ENCODE measurements at regions not wholly inside any gene's neighbourhood (a gene's known extent, or its start where the extent isn't known, plus 50 kb on each side); places are given as distances from the start of the nearest gene placed in this dataset.

DNA sequence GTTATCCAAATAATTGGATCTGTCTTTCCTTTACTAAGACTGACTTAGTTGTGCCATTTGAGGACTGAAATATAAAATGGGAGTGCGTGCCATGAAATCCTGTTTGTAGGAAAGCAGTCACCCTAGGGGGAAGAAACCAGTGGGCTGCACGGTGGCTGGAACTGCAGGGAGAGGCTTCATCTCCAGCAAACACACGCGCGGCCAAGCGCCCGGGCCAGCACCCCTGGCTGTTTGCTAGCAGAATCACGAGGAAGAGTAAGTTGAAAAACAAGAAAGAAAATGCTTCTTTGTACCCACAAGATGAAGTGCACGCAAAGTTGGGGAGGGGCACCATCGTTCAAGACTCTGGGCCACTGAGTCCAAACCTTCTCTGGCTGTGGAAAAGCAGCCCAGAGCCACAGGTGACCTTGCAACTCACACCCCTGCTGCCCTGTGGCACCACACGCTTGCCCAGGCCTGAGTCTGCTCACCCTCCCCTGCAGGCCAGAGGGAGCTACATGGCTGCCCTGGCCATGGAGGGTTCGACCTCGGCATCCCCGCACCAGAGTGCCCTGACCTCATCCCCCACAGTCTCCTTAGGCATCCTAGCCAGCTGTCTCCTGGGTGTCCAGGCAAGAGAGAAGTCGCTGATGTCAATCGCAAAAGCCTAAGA is 55.2 kb downstream of the IRX2 start:
- no peak for DNase-seq

DNA sequence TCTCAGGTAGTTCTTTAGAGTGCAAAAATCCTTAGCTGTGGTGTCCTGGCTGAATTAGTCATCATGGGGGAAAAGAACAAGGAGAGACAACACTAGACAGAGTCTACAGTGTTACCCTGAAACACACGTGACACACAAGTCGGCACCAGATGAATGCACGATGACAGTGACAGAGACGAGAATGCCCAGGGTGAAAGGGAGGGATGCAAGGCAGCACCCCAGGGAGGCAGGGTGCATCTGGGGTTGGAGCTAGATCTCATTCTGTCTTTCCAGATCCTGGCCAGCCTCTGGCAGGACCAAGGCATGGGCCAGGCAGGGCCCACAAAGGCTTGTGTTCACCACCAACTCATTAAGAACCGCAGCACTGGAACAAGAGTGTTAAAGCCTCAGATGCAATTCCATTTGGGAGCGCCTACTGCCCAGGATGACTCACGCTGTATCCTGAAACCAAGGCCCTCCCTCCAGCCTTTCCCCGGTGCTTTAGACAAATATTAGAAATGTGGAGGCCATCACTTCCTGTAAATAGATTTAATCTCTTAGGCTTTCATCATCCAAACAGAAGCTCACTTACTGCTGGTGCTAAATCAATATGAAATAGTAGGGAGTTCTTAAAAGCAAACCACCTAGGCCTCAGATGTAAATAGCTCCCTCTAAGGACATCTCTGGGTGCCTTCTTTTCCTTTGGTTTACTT is 56.1 kb downstream of the IRX2 start:
- no peak for DNase-seq

DNA sequence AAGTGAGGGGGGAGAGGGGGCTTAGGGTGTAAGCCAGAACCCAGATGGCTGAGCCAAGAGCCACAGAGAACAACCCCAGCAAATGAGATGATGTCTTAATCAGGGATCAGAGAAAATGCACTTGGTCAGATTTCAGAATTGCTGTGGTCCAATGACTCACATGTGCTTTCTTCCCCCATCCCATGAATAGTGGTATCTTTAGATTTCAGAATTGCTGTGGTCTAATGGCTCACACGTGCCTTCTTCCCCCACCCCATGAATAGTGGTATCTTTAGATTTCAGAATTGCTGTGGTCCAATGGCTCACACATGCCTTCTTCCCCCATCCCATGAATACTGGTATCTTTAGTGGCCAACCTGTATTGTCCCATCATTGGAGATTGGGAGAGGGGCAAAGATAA is 59.9 kb downstream of the IRX2 start:
- DNase-seq, result no peak

DNA sequence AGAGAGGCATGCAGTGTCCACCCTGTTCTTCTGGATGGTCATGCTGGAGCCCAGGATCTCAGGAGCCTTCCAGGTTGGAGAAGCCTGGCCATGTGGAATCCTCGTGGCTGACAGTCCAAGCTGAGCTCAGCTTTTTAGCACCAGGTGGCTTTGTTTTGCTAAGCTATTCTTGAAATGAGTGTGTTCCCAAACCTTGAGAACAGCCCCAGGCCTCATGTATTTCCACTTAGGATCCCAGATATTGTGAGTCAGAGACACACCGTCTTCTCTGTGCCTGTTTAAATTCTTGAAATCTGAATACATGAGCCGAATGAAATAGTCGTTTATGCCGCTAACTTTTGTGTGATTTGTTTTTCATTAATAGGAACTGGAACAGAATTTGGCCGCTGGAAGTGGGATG is 61.2 kb downstream of the IRX2 start:
- no peak for DNase-seq

DNA sequence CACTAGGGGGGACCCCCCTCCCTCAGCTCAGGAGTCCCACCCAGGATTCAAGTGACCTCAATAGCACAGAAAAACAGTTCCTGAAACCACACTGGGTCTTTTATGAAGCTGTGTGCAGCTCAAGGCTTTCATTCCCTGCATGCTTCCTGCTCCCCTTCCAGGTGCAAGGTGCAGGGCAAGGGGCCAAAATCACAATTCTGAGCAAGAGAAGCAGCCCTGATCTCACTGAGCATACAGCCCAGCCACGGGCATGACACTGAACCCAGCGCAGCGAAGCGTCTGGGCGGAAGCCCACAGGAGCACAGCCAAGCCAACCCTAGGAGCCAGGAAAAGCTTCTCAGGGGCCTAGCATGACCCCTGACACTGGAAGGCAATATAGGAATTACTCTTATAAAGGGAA is 62.9 kb downstream of the IRX2 start:
- no peak for DNase-seq

DNA sequence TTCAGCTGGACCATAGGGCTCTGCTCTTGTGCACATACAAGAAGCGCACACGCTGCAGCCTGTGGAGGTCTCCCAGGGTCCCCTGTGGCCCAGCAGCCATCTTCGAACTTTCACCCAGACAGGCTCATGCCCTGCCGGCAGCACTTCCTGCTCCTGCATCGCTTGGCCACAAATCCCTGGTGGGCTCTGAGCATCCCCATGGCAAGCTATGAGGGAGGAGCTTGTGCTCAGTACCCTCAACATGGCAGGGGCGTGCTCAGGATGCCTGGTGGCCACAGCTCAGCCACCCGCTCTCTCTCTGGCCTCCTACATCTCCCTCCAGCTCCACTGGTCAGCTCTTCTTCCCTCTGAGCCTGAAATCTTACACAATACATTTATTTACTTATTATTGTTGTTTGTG is 63.7 kb downstream of the IRX2 start:
- no peak for DNase-seq

DNA sequence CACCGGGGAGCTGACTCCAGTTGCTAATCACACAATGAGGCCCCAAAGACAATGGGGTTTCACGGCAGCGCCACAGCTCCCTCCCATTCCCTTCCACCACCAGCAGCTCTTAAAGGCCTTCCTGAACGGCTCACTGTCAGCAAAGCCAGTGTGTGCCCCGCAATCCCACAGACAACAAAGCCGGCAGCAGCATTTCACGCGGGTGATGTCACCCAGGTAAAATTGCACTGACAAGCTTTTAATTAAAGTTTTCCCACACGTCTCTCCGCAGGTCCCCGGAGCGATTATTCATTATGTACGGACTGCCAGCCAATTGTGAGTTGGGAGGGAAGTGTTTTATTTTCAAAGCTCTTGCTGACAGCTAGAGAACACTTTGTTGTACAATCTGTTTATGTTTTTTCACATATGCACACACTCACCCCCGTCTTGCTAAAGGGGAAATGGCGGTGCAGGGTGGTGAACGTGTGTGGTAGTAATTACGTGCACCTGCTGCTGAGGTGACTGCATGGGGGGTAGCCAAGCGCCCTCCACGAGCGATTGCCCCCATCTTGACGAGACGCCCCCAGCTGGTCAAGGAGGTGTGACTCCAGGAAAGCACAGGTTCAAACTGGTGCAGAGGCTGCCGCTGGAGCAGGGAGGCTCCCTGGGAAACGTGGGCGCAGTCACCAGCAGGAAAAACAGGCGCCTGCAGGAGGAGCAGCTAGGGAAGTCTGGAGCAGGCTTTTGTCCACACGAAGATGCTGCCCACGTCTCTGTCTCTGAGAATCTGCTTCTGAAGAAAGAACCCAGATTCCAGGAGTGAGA is 65.0 kb downstream of the IRX2 start:
- DNase-seq, result no peak

DNA sequence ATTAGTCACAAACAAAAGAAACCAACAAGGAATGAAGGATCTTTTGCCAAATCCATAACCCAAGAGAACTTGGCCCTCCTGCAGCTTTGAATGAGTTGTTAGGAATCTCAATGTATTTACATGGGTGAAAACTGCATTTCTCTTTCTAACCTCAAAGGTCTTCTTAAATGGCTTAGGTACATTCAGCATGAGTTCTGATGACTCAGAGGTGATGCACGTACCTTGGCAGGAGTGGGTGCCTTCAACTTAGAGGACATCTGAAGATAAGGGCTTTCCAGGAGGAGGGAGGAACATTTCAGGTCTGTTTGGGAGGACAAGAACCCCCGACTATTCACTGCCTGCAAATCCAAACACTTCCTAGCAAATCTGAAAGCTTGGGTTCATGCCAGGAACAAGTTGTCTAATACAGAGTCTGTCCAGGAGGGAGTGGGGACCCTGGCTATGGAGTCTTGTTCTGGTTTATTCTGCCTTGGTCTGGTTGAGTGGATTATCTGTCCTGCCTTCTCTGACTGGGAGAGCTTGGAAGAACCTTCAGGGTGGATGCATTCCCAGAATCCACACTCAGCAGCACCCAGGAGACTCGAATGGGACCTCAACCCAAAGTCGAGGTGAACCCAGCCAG is 65.7 kb downstream of the IRX2 start:
- DNase-seq, result peak; percentile 3

DNA sequence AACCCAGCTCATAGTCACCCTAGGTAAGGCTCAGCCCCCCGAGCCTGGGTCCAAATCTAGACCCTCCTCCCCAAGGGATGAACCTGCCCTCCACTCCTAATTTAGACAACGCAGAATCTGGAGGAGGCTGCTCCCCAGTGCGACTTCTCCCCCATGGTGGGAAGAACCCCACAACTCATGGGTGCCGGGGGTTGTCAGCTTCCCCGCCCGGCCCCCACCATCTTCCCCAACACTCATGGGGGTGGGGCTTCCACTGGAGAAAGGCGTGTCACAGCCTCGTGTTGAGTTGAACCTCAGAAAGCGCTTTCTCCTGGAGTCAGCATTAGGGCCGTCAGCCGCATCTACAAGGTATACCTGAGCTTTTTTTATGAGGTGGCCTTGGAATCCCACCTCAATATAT is 66.9 kb downstream of the IRX2 start:
- no peak for DNase-seq

DNA sequence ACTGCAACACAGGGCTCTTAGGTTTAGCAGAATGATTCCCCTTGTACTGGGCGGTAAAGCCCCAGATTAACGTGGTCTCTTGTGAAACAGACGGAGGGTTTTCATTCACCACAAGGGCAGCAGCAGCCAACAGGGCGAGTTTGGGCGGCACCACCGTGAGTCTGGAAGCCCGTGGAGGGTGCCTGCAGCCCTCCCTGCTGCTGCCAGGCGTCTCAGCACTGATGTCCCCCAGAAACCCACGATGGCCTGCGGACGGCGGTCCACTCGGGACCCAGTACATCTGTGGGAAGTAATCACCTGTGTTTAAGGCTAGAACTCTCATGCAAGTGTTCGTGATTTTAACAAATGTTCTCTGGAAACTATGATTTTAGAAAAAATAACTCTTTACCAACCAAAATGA is 67.8 kb downstream of the IRX2 start:
- no peak for DNase-seq

DNA sequence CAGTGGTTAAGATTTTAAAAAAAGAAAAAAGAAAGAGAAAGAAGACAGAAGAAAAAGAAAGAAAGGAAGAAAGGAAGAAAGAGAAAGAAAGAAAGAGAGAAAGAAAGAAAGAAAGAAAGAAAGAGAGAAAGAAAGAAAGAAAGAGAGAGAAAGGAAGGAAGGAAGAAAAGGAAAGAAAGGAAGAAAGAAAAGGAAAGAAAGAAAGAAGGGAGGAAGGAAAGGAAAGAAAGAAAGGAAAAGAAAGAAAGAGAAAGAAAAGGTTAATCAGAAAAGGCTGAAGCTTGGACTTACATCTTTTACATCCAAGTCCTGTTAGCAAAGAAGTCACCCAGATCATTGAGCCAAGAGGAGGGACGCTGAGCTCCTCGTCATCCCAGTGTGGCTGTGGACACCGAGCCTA is 70.0 kb downstream of the IRX2 start:
- no peak for DNase-seq

DNA sequence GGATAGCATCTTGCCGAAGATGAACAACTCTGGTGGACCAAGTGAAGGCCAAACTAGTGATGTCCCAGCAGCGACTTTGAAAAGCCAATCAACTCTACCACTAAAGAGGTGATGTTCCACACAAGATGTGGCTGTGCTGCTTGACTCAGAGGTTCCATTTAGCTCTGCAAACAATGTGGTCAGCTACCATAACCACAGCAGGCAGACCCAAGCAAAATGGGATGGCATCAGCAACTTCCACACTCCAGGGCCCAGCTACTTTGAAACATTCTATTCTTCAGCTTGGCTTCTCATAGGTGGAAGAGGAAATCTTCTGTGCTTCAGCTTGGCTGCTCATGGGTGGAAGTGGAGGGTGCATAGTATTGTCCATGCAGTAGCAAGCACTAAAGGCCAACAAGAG is 70.5 kb downstream of the IRX2 start:
- DNase-seq, result no peak

DNA sequence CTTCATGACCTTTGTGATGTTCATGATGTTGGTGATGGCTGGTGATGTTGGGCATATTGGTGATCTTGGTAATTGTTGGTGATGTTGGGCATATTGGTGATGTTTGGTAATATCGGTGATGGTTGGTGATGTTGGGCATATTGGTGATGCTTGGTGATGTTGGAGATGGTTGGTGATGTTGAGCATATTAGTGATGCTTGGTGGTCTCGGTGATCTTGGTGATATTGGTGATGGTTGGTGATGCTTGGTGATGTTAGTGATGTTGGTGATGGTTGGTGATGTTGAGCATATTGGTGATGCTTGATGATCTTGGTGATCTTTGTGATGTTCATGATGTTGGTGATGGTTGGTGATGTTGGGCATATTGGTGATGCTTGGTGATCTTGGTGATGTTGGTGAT is 73.8 kb downstream of the IRX2 start:
- no peak for DNase-seq

DNA sequence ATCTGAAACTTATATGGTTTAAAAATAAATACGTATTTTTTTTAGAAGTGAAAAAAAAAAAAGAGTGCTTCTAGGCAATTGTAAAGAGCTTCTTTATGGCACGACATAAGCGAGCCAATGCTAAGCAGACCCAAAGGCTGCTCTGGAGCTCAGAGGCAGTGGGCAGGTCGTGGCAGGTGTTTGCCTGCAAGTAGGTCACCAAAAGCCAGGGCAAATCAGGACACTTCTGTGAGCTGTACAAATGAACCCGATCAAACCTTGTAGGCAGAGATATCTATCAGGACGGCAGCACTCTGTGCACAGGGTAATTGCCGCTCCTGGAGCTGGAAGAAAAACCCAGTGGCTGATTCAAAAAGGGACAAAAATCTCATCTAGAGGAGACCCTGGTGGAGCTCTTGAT is 75.9 kb downstream of the IRX2 start:
- no peak for DNase-seq

DNA sequence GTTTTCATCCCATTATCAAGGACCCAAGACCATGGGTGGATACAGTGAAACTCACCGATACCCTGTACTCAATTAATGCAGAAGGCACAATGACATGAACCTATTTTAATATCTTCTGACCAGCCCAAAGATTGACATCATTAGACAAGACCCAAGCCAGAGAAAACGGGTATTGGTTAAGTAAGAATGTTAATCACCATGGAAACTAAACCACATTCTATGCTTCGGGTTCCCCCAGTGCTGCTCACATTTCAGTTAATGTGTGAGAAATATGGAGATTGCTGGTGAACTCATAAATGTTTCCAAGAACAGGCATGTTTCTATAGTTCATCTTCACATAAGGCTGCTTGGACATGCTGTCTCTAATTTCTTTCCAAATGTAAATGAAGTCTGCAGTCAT is 77.0 kb downstream of the IRX2 start:
- no peak for DNase-seq

DNA sequence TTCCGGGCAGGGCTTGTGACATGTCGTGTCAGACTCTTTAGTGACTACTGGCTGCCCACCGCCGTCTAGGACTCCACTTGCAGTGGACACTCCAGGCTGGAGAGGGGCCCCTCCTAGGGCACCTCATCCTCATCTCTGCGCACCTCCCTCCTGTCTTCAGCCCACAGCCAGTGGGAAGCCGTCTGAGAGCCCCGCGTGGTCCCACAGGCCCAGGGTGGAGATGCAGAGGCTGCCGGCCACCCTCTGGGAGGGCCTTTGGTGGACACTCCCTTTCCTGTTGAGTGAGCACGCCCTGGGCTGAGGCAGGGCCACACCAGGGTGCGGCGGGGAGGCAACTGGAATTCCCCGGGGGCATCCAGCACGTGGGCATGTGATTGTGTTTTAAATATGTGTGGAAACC is 80.5 kb downstream of the IRX2 start:
- DNase-seq, result no peak

DNA sequence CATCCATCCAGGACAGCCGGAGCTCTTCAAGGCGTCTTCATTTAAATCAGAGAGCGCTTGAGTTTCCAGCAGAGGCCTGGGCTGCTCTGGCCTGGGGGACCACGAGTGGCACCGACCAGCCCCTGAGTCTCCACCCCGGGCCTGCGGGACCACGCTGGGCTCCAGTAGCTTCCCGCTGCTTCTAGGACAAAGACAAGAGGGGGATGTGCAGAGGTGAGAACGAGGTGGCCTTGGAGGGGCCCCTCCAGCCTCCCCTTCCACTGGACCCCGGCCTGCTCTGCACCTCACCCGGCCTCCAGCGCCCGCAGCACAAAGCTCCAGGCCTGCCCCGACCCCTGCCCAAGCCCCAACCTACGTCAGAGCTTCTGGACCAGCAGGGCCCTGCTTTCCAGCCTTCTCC is 81.6 kb downstream of the IRX2 start:
- DNase-seq, result no peak

DNA sequence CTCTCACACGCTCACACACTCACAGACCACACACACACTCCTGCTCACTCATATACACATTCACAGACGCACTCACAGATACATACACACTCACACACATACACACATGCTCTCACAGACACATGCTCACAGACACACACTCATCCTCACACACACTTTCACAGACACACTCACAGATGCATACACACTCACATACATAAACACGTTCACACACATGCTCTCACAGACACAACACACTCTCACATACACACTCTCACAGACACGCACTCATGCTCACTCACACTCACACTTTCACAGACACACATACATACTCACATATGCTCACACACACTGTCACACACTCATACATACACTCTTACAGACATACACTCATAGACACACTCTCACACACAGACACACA is 82.2 kb downstream of the IRX2 start:
- no peak for DNase-seq

DNA sequence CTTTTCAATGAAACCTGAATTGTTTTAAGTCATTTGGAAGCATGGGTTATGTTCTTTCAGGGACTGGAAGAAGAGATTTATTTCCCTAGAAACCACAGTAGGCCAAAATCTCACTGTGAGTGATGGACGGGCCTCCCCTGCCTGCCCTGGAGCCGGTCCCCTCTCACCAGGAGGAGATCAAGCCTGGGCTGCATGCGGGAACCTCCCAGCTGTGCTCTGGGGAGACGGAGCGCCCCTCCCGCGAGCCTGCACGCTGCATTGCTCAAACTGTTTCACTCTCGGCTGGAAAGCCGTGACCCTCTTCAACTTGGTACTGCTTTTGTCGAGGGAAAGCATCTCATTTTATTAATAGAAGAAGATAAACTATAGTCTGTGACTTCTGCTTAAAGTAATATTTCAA is 85.4 kb downstream of the IRX2 start:
- no peak for DNase-seq

DNA sequence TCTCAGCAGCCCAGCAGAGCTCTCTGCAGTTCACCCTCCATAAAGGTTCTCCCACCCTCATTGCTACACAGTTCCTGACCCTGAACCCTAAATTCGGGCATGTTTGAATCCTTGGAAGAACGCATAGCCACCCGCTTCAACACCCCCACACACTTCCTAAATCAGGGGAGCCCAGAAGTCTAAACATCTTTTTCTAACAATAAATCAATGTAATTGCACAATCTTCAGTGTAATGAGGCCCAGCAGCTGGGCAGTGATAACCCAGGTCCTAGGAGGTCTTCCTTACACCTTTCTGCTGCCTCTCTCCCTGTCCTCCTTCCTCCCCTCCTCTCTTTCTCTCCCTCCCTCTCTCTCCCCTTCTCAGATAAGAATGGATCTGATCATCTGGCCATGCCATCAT is 88.0 kb downstream of the IRX2 start:
- no peak for DNase-seq

DNA sequence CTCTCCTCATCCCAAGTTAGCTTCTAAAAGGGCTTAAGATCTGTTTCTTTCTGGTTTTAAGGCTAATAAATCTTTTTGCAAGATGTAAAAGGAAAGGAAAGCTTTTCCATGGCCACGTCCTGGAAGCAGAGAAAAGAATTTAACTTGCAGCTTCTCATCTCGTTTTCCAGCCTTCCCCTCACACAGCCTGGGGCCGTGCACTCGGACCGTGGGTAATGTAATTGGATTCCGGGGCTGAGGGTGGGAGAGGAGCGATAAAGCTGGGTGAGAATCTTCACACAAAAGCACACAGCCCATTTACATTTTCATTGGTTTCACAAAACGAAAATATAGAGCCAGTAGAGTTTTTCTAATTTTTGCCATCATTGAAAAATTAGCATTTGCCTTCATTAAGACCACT is 91.2 kb downstream of the IRX2 start:
- no peak for DNase-seq

DNA sequence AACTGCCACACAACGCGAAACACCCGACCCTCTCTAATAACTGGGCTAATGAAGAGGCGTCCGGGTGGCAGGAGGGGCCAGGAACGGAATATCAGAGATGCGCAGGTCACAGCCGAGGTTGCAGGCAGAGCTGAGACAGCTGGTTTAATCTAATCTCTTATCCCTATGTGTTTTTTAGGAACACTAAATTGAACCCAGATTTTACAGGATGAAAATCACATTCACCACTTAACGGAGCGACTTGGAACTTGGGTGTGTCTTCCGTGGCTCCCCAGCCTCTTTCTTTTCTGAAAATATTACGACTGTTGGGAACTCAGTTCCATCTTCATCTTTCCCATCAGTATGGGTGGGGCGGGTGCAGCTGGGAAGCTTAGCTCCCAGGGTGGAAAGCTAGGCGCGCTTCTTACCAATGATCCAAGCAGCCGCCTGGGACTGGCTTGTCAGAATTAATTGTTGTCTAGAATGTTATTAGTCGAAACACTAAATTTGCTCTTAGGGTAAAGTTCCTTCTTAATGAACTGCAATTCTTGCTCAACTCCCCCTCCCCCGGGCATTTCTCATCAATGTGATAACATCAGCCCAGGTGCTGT is 92.5 kb downstream of the IRX2 start:
- no peak for DNase-seq

DNA sequence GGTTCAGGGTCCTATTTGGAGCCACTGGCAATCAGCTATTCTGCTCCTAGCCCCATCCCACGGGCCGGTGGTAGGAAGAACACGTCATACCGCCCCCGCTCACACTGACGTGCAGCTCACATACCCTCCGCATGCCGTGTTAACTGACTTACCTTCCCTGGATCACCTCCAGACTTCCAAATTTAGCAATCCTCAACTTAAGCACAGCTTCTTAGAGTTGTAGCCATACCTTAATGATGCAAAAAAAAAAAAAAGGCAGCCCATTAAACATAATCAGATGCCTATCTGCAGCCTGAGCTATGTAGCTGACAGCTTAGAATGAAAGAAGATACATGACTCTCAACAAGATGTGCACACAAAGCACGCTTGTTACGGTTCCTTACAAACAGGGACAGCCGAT is 93.0 kb downstream of the IRX2 start:
- no peak for DNase-seq

DNA sequence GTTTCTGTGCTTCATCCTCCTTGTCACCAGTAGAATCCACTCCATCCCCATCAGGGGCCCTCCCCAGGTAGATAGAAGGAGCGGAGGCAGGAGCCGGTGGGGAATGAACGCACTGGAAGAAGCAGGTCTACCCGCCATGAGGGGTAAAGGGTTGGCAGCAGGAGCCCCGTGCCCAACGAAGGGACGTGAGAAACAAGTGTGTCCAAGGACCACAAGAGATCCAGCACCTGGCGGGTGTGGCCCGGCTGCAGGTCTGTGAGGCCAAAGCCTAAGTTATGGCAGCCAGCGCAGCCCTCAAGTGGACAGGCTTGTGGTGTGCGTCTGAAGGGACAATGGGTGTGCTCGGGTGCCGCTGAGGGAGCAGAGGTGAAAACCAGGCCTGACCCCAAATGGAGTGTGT is 94.3 kb downstream of the IRX2 start:
- no peak for DNase-seq
